NCI-H226 (cell line): ENCODE measurements at regions not wholly inside any gene's neighbourhood (a gene's known extent, or its start where the extent isn't known, plus 50 kb on each side); places are given as distances from the start of the nearest gene placed in this dataset.
"Not testable (repeated sequence)": the region's sequence is repeated elsewhere in the genome, so short reads cannot be mapped to it uniquely, and the experiment has no call there.

ENCODE experiments used
- DNase-seq: peaks from one replicate; pipeline ENCODE4 v3.0.0-alpha.2; 2015

- DNase-seq: no peak
Observed at GRCh38 chr7:93830141-93830925, 60.2 kb downstream of the TFPI2 start.

GRCh38 chr7:93828260-93828659 lies 62.3 kb downstream of the TFPI2 start:
- no peak for DNase-seq

GRCh38 chr7:93823621-93824020 lies 66.9 kb downstream of the TFPI2 start:
- no peak for DNase-seq

- DNase-seq: no peak
Observed at GRCh38 chr7:93821463-93821862, 69.1 kb downstream of the TFPI2 start.

- DNase-seq: no peak
Observed at GRCh38 chr7:93819699-93820098, 70.9 kb downstream of the TFPI2 start.

- no peak for DNase-seq
Observed at GRCh38 chr7:93817526-93817925, 73.0 kb downstream of the TFPI2 start.

- DNase-seq: no peak
Observed at GRCh38 chr7:93817004-93817403, 73.5 kb downstream of the TFPI2 start.

GRCh38 chr7:93813514-93813913 lies 77.0 kb downstream of the TFPI2 start:
- DNase-seq: no peak

GRCh38 chr7:93812061-93812460 lies 78.5 kb downstream of the TFPI2 start:
- DNase-seq: no peak

GRCh38 chr7:93811198-93811597 lies 79.4 kb downstream of the TFPI2 start:
- no peak for DNase-seq

GRCh38 chr7:93810561-93810960 lies 80.0 kb downstream of the TFPI2 start:
- no peak for DNase-seq

- DNase-seq: no peak
Observed at GRCh38 chr7:93804726-93805125, 85.8 kb downstream of the TFPI2 start.

- DNase-seq: no peak
Observed at GRCh38 chr7:93799750-93800357, 90.7 kb downstream of the TFPI2 start.

GRCh38 chr7:93793084-93793697 lies 97.4 kb downstream of the TFPI2 start:
- DNase-seq: not testable (repeated sequence)

GRCh38 chr7:93779115-93779514 lies 111.4 kb downstream of the TFPI2 start:
- no peak for DNase-seq

- DNase-seq: no peak
Observed at GRCh38 chr7:93778384-93778783, 112.2 kb downstream of the TFPI2 start.

GRCh38 chr7:93773446-93773845 lies 117.1 kb downstream of the TFPI2 start:
- no peak for DNase-seq

GRCh38 chr7:93765475-93765874 lies 125.1 kb downstream of the TFPI2 start:
- no peak for DNase-seq

GRCh38 chr7:93758631-93759030 lies 131.9 kb downstream of the TFPI2 start:
- DNase-seq: no peak

GRCh38 chr7:93757426-93757825 lies 133.1 kb downstream of the TFPI2 start:
- no peak for DNase-seq

GRCh38 chr7:93756890-93757289 lies 133.7 kb downstream of the TFPI2 start:
- no peak for DNase-seq

- no peak for DNase-seq
Observed at GRCh38 chr7:93751421-93751820, 139.1 kb downstream of the TFPI2 start.

- no peak for DNase-seq
Observed at GRCh38 chr7:93750986-93751385, 139.6 kb downstream of the TFPI2 start.

- DNase-seq: no peak
Observed at GRCh38 chr7:93747019-93747418, 143.5 kb downstream of the TFPI2 start.
